HepG2 (cell line): ENCODE measurements at regions not wholly inside any gene's neighbourhood (a gene's known extent, or its start where the extent isn't known, plus 50 kb on each side); places are given as distances from the start of the nearest gene placed in this dataset.

ENCODE experiments used
- ATAC-seq: fragments of 200-7000 bp; cut with Tn5 transposase; 3 replicates; pipeline ENCODE4 v1.9.1; 2020; ENCODE audit warnings: mild to moderate bottlenecking, moderate library complexity
- BruUV-seq: library from RNA; stranded (reverse); fragments of 400-500 nt; replicated peaks from 2 replicates; lab custom pipeline; 2021; lab: Mats Ljungman, UMichigan
- CTCF ChIA-PET: fragments of 300-600 bp; formaldehyde crosslinking; extraction: SDS; loops from one replicate; lab custom pipeline; 2021; ENCODE audit warnings: low total read pairs, inconsistent platforms, low intra/inter-chr PET ratio; lab: Yijun Ruan, JAX
- POLR2A ChIA-PET: fragments of 350-600 bp; sonication (Branson Sonifier 250); formaldehyde crosslinking; loops from one replicate; lab custom pipeline; 2020; ENCODE audit warnings: antibody characterized with exemption, inconsistent platforms; lab: Yijun Ruan, JAX
- DNase-seq: peaks from one replicate; pipeline ENCODE4 v3.0.0-alpha.2; 2015; ENCODE audit warnings: low spot score
- FAIRE-seq: peaks from 3 replicates; lab custom pipeline; 2011; peaks lifted over from hg19 to GRCh38; lab: Jason Lieb, UNC
- H2AFZ ChIP-seq: one replicate; pipeline ENCODE4 v1.6.1; 2011; ENCODE audit warnings: low read length, inconsistent platforms
- H3K27ac ChIP-seq: fragments of 300-600 bp; 3 replicates; pipeline ENCODE4 v1.8.0; 2011; ENCODE audit warnings: mixed run types, mild to moderate bottlenecking, mixed read lengths, low read length, inconsistent platforms; ENCODE audit not compliant: insufficient read depth; ENCODE audit errors: extremely low read length
- H3K27me3 ChIP-seq, 2 experiments: fragments of 200-600 bp in 1 of 2; 2 replicates in 1 of 2; 3 replicates in 1 of 2; pipeline versions ENCODE4 v1.6.0 to v1.8.0; 2011; ENCODE audit warnings: low read length in 2 of 2, mild to moderate bottlenecking in 2 of 2, moderate library complexity in 2 of 2, inconsistent platforms in 1 of 2; ENCODE audit not compliant: insufficient read depth in 2 of 2, control insufficient read depth in 1 of 2
- H3K36me3 ChIP-seq, 2 experiments: fragments of 200-600 bp in 1 of 2; replicated peaks in 1 of 2; 2 replicates in 1 of 2; 3 replicates in 1 of 2; pipeline versions ENCODE4 v1.5.1 to v1.8.0; 2011; ENCODE audit warnings: low read length in 2 of 2, inconsistent platforms in 1 of 2; ENCODE audit not compliant: insufficient read depth in 2 of 2, control insufficient read depth in 1 of 2
- H3K4me1 ChIP-seq: 2 replicates; pipeline ENCODE4 v1.5.1; 2012; ENCODE audit warnings: low read length, inconsistent platforms; ENCODE audit not compliant: insufficient read depth
- H3K4me2 ChIP-seq: 2 replicates; pipeline ENCODE4 v1.6.0; 2011; ENCODE audit warnings: low read depth, low read length, inconsistent platforms
- H3K4me3 ChIP-seq, 3 experiments: fragments of 200-600 bp in 1 of 3; sonication (generic), shearing (Covaris generic) in 1 of 3; replicated peaks in 1 of 3; 2 replicates each; pipeline ENCODE4 v1.5.1; 2011 to 2016; ENCODE audit warnings: low read length in 3 of 3, inconsistent platforms in 2 of 3, low read depth in 2 of 3, mild to moderate bottlenecking in 2 of 3, control low read depth in 1 of 3, mixed read lengths in 1 of 3; ENCODE audit not compliant: insufficient read depth in 1 of 3
- H3K79me2 ChIP-seq: one replicate; pipeline ENCODE4 v1.6.1; 2011; ENCODE audit warnings: low read length, inconsistent platforms; ENCODE audit not compliant: insufficient read depth
- H3K9ac ChIP-seq: 2 replicates; pipeline ENCODE4 v1.6.0; 2011; ENCODE audit warnings: mild to moderate bottlenecking, low read depth, low read length, inconsistent platforms; ENCODE audit not compliant: insufficient read depth
- H3K9me3 ChIP-seq: 2 replicates; pipeline ENCODE4 v1.5.1; 2012; ENCODE audit warnings: mild to moderate bottlenecking, low read length
- H4K20me1 ChIP-seq: 2 replicates; pipeline ENCODE4 v1.6.0; 2011; ENCODE audit warnings: inconsistent platforms, mild to moderate bottlenecking, low read length, moderate library complexity; ENCODE audit not compliant: insufficient read depth
- BHLHE40 ChIP-seq: IDR thresholded peaks from 2 replicates; pipeline ENCODE4 v1.6.1; 2011; ENCODE audit warnings: low read length, improper control_type of control experiment
- KLF15 ChIP-seq: sonication (generic); formaldehyde crosslinking; IDR thresholded peaks from 2 replicates; pipeline ENCODE4 v1.8.1; 2023; ENCODE audit warnings: borderline replicate concordance, mild to moderate bottlenecking, inconsistent platforms, missing genetic modification reagents, mixed read lengths
- KLF16 ChIP-seq, 2 experiments: sonication (generic) in 1 of 2; formaldehyde crosslinking in 1 of 2; IDR thresholded peaks; 2 replicates each; pipeline versions ENCODE4 v1.6.1 to v1.8.0; 2016 to 2023; ENCODE audit warnings: missing genetic modification reagents in 2 of 2, missing compliant biosample characterization in 1 of 2
- MLXIP ChIP-seq: sonication (generic); formaldehyde crosslinking; IDR thresholded peaks from 2 replicates; pipeline ENCODE4 v1.9.0; 2021; ENCODE audit warnings: missing genetic modification reagents, borderline replicate concordance
- NR3C1 ChIP-seq: sonication (generic); formaldehyde crosslinking; IDR thresholded peaks from 2 replicates; pipeline ENCODE4 v1.4.0; 2020; ENCODE audit warnings: missing genetic modification reagents
- PAXIP1 ChIP-seq: sonication (generic); formaldehyde crosslinking; conservative IDR thresholded peaks from 2 replicates; pipeline ENCODE4 v1.4.0; 2020; ENCODE audit warnings: mild to moderate bottlenecking, missing genetic modification reagents, moderate library complexity
- ZNF274 ChIP-seq: sonication (generic); formaldehyde crosslinking; IDR thresholded peaks from 2 replicates; pipeline ENCODE4 v1.5.1; 2020; ENCODE audit warnings: mild to moderate bottlenecking, missing genetic modification reagents
- ZNF510 ChIP-seq: sonication (generic); formaldehyde crosslinking; IDR thresholded peaks from 2 replicates; pipeline ENCODE4 v1.4.0; 2020; ENCODE audit warnings: low read depth, mild to moderate bottlenecking, missing genetic modification reagents
- WGBS: methylation state at CpG from one replicate; pipeline ENCODE4 v1.1.6; 2017; ENCODE audit warnings: low lambda C conversion rate; 5-methylcytosine and 5-hydroxymethylcytosine counted together
- in situ Hi-C: cut with HindIII; loops from 2 replicates; pipeline ENCODE4 v1.10.0; 2017; ENCODE audit warnings: low pct_unique_long_range_greater_than_20kb; ENCODE audit not compliant: extremely low pct_ligation_motif_present
- intact Hi-C: fragments of 100-400 bp; cut with micrococcal nuclease; formaldehyde crosslinking; loops from one replicate; pipeline ENCODE4 v1.10.0; 2022; ENCODE audit not compliant: unreplicated experiment
- TF ChIP-seq, protein P1 (sequence below): sonication (generic); formaldehyde crosslinking; IDR thresholded peaks from 2 replicates; pipeline ENCODE4 v1.9.0; 2021; ENCODE audit warnings: missing genetic modification reagents, borderline replicate concordance
- TF ChIP-seq, protein P2 (sequence below): sonication (generic); formaldehyde crosslinking; IDR thresholded peaks from 2 replicates; pipeline ENCODE4 v1.4.0; 2020; ENCODE audit warnings: missing genetic modification reagents
- TF ChIP-seq, protein P3 (sequence below): sonication (generic); formaldehyde crosslinking; IDR thresholded peaks from 2 replicates; pipeline ENCODE4 v1.5.0; 2020; ENCODE audit warnings: missing genetic modification reagents, mild to moderate bottlenecking, borderline replicate concordance

GRCh38 chr4:137823007-137823406 lies 290.7 kb upstream of the PCDH18 start:
- H3K79me2 ChIP-seq = no peaks in the 10 kb centered on the region
- no peak overlapping the region for H3K4me3 ChIP-seq
- in situ Hi-C loops = loop anchor here (25.0 kb wide), 1 partner anchor 864 kb away; no protein-coding TSS in a partner anchor
- POLR2A ChIA-PET = no interaction called here
- no peaks in the 10 kb centered on the region for H4K20me1 ChIP-seq
- no peaks in the 10 kb centered on the region for H3K9me3 ChIP-seq
- H3K27me3 ChIP-seq = no peaks in the 10 kb centered on the region
- intact Hi-C loops = no loop called here
- BruUV-seq = no TSS peak
- no peak overlapping the region for H3K27ac ChIP-seq
- WGBS = 0% methylated on average over 2 of the region's 2 CpGs
- H3K9ac ChIP-seq = no peak overlapping the region
- H3K36me3 ChIP-seq = no peaks in the 10 kb centered on the region
- H2AFZ ChIP-seq = no peak overlapping the region
- no peak overlapping the region for H3K4me2 ChIP-seq
- ATAC-seq = no peak
- no peaks in the 10 kb centered on the region for H3K4me1 ChIP-seq
- CTCF ChIA-PET = no interaction called here
- no peak for FAIRE-seq
- DNase-seq = no peak
- no peak for TF ChIP-seq ZNF510 (CRISPR knock-in tag)
- TF ChIP-seq, protein P1, sequence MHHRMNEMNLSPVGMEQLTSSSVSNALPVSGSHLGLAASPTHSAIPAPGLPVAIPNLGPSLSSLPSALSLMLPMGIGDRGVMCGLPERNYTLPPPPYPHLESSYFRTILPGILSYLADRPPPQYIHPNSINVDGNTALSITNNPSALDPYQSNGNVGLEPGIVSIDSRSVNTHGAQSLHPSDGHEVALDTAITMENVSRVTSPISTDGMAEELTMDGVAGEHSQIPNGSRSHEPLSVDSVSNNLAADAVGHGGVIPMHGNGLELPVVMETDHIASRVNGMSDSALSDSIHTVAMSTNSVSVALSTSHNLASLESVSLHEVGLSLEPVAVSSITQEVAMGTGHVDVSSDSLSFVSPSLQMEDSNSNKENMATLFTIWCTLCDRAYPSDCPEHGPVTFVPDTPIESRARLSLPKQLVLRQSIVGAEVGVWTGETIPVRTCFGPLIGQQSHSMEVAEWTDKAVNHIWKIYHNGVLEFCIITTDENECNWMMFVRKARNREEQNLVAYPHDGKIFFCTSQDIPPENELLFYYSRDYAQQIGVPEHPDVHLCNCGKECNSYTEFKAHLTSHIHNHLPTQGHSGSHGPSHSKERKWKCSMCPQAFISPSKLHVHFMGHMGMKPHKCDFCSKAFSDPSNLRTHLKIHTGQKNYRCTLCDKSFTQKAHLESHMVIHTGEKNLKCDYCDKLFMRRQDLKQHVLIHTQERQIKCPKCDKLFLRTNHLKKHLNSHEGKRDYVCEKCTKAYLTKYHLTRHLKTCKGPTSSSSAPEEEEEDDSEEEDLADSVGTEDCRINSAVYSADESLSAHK (CRISPR knock-in tag) = no peak
- TF ChIP-seq ZNF274 (CRISPR knock-in tag) = no peak
- TF ChIP-seq, protein P2, sequence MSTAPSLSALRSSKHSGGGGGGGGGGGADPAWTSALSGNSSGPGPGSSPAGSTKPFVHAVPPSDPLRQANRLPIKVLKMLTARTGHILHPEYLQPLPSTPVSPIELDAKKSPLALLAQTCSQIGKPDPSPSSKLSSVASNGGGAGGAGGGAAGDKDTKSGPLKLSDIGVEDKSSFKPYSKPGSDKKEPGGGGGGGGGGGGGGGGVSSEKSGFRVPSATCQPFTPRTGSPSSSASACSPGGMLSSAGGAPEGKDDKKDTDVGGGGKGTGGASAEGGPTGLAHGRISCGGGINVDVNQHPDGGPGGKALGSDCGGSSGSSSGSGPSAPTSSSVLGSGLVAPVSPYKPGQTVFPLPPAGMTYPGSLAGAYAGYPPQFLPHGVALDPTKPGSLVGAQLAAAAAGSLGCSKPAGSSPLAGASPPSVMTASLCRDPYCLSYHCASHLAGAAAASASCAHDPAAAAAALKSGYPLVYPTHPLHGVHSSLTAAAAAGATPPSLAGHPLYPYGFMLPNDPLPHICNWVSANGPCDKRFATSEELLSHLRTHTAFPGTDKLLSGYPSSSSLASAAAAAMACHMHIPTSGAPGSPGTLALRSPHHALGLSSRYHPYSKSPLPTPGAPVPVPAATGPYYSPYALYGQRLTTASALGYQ (CRISPR knock-in tag) = no peak
- TF ChIP-seq NR3C1 (CRISPR knock-in tag) = no peak
- no peak for TF ChIP-seq PAXIP1
- TF ChIP-seq KLF15 = no peak
- no peak for TF ChIP-seq BHLHE40
- TF ChIP-seq, protein P3, sequence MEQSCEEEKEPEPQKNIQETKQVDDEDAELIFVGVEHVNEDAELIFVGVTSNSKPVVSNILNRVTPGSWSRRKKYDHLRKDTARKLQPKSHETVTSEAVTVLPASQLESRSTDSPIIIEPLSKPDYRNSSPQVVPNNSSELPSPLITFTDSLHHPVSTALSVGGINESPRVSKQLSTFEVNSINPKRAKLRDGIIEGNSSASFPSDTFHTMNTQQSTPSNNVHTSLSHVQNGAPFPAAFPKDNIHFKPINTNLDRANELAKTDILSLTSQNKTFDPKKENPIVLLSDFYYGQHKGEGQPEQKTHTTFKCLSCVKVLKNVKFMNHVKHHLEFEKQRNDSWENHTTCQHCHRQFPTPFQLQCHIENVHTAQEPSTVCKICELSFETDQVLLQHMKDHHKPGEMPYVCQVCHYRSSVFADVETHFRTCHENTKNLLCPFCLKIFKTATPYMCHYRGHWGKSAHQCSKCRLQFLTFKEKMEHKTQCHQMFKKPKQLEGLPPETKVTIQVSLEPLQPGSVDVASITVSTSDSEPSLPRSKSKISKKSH = no peak
- no peak for TF ChIP-seq MLXIP (CRISPR knock-in tag)
- no peak for TF ChIP-seq KLF16 (CRISPR knock-in tag; IDR thresholded peaks at IDR 0.05)
